SK-N-SH treated with all-trans-retinoic acid at 6 μM for 48 hours (cell line): ENCODE measurements at regions not wholly inside any gene's neighbourhood (a gene's known extent, or its start where the extent isn't known, plus 50 kb on each side); places are given as distances from the start of the nearest gene placed in this dataset.

Experiments
- ATAC-seq: fragments of 200-7000 bp; cut with Tn5 transposase; 3 replicates; pipeline ENCODE4 v1.9.1; 2020; ENCODE audit warnings: mild to moderate bottlenecking, moderate library complexity
- ARNTL ChIP-seq: fragments of 450-650 bp; formaldehyde crosslinking; IDR thresholded peaks from 2 replicates; pipeline ENCODE4 v1.5.0; 2020; ENCODE audit warnings: low read depth, mild to moderate bottlenecking, moderate library complexity, borderline replicate concordance
- BACH2 ChIP-seq: fragments of 250-450 bp; sonication (Bioruptor Pico); IDR thresholded peaks from 2 replicates; pipeline ENCODE4 v1.9.0; 2021; ENCODE audit warnings: mild to moderate bottlenecking, borderline replicate concordance
- CREB5 ChIP-seq: fragments of 250-450 bp; sonication (Bioruptor Pico); IDR thresholded peaks from 2 replicates; pipeline ENCODE4 v1.5.1; 2020; ENCODE audit warnings: low read depth, mild to moderate bottlenecking, moderate library complexity
- CSDC2 ChIP-seq: fragments of 250-450 bp; sonication (Bioruptor Pico); IDR thresholded peaks from 2 replicates; pipeline ENCODE4 v1.5.0; 2020; ENCODE audit warnings: mild to moderate bottlenecking, moderate library complexity
- ESRRG ChIP-seq: fragments of 250-450 bp; sonication (Bioruptor Pico); IDR thresholded peaks from 2 replicates; pipeline ENCODE4 v1.6.1; 2021; ENCODE audit warnings: mild to moderate bottlenecking
- GLIS3 ChIP-seq: fragments of 250-450 bp; sonication (Bioruptor Pico); IDR thresholded peaks from 2 replicates; pipeline ENCODE4 v1.5.0; 2020; ENCODE audit warnings: mild to moderate bottlenecking, moderate library complexity
- OSR1 ChIP-seq: fragments of 250-450 bp; sonication (Bioruptor Pico); IDR thresholded peaks from 2 replicates; pipeline ENCODE4 v1.8.0; 2022; ENCODE audit warnings: moderate library complexity, mild to moderate bottlenecking, inconsistent platforms
- PATZ1 ChIP-seq: fragments of 250-450 bp; sonication (Bioruptor Pico); IDR thresholded peaks from 2 replicates; pipeline ENCODE4 v1.8.0; 2020; ENCODE audit warnings: mild to moderate bottlenecking, moderate library complexity, borderline replicate concordance
- POU6F1 ChIP-seq: fragments of 250-450 bp; sonication (Bioruptor Pico); IDR thresholded peaks from 2 replicates; pipeline ENCODE4 v1.8.0; 2021; ENCODE audit warnings: low read depth, mild to moderate bottlenecking, moderate library complexity, borderline replicate concordance
- PPARA ChIP-seq: fragments of 250-450 bp; sonication (Bioruptor Pico); IDR thresholded peaks from 2 replicates; pipeline ENCODE4 v1.5.0; 2020; ENCODE audit warnings: mild to moderate bottlenecking, borderline replicate concordance
- RARB ChIP-seq: fragments of 250-450 bp; sonication (Bioruptor Pico); IDR thresholded peaks from 2 replicates; pipeline ENCODE4 v1.8.0; 2021; ENCODE audit warnings: mild to moderate bottlenecking, moderate library complexity
- SNAI2 ChIP-seq: fragments of 250-450 bp; sonication (Bioruptor Pico); IDR thresholded peaks from 2 replicates; pipeline ENCODE4 v1.5.0; 2020; ENCODE audit warnings: mild to moderate bottlenecking, moderate library complexity
- TCF4 ChIP-seq: fragments of 250-450 bp; sonication (Bioruptor Pico); IDR thresholded peaks from 2 replicates; pipeline ENCODE4 v1.8.0; 2021; ENCODE audit warnings: mild to moderate bottlenecking, moderate library complexity, borderline replicate concordance
- TOX ChIP-seq: fragments of 250-450 bp; sonication (Bioruptor Pico); IDR thresholded peaks from 2 replicates; pipeline ENCODE4 v1.8.0; 2021; ENCODE audit warnings: mild to moderate bottlenecking, moderate library complexity, borderline replicate concordance
- ZC3H10 ChIP-seq: fragments of 250-450 bp; sonication (Bioruptor Pico); IDR thresholded peaks from 2 replicates; pipeline ENCODE4 v1.5.1; 2021; ENCODE audit warnings: mild to moderate bottlenecking, moderate library complexity
- ZFP3 ChIP-seq: fragments of 250-450 bp; sonication (Bioruptor Pico); IDR thresholded peaks from 2 replicates; pipeline ENCODE4 v1.5.0; 2020; ENCODE audit warnings: mild to moderate bottlenecking, moderate library complexity
- ZFP30 ChIP-seq: fragments of 450-650 bp; formaldehyde crosslinking; IDR thresholded peaks from 2 replicates; pipeline ENCODE4 v1.5.0; 2022; ENCODE audit warnings: mild to moderate bottlenecking, moderate library complexity
- ZNF565 ChIP-seq: fragments of 450-650 bp; formaldehyde crosslinking; conservative IDR thresholded peaks from 2 replicates; pipeline ENCODE4 v1.5.0; 2020; ENCODE audit warnings: low read depth, mild to moderate bottlenecking, moderate library complexity
- ZNF8 ChIP-seq: fragments of 450-650 bp; formaldehyde crosslinking; IDR thresholded peaks from 2 replicates; pipeline ENCODE4 v1.5.0; 2020; ENCODE audit warnings: mild to moderate bottlenecking, moderate library complexity
- TF ChIP-seq, protein P1 (sequence below): fragments of 250-450 bp; sonication (Bioruptor Pico); IDR thresholded peaks from 2 replicates; pipeline ENCODE4 v1.5.0; 2020; ENCODE audit warnings: mild to moderate bottlenecking, moderate library complexity

DNA sequence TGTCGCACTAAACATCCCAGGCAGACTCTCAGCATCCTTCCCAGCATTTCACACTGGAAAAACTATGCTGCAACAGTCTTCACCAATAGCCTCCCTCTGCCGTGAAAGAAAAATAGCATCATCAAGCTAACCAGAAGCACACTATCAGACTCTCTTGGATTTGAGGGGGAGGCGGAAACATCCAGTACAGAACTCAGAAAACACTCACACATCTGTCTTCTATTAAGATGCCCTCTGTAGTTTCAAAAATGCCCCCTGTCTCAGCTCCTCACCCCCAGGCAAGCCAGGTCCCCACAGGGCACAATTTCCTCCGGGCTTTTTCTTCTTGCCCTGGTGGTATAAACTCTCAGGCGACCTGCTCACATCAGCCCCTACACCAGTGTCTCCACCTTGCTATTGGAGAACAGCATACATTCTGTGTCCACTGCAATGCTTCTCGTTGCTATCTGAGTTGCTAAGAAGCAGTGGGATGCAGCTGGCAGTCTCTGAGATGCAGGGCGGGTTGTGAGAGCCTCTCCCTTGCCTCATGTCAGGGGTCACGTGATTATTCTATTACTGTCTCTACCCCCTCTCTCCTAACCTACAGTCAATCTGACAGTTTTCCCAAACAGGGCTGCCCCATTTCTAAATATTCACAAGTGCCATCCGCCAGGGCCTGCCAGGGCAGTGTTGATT is 189.9 kb downstream of the INO80D start:
- peak; percentile 77 for ATAC-seq
- TF ChIP-seq TCF4 (CRISPR knock-in tag) = peak; percentile 33; the same call in 1 of the 2 replicates
- TF ChIP-seq TOX = no peak

- no peak for TF ChIP-seq ESRRG (CRISPR knock-in tag)
- TF ChIP-seq SNAI2 = no peak
- no peak for TF ChIP-seq ZFP30 (CRISPR knock-in tag)
- TF ChIP-seq BACH2 = no peak
- no peak for TF ChIP-seq OSR1 (CRISPR knock-in tag)
- no peak for TF ChIP-seq RARB (CRISPR knock-in tag)
- TF ChIP-seq GLIS3 = no peak
- TF ChIP-seq PPARA (CRISPR knock-in tag) = no peak
- no peak for TF ChIP-seq PATZ1 (CRISPR knock-in tag)
- no peak for TF ChIP-seq ARNTL (CRISPR knock-in tag)
- TF ChIP-seq, protein P1, sequence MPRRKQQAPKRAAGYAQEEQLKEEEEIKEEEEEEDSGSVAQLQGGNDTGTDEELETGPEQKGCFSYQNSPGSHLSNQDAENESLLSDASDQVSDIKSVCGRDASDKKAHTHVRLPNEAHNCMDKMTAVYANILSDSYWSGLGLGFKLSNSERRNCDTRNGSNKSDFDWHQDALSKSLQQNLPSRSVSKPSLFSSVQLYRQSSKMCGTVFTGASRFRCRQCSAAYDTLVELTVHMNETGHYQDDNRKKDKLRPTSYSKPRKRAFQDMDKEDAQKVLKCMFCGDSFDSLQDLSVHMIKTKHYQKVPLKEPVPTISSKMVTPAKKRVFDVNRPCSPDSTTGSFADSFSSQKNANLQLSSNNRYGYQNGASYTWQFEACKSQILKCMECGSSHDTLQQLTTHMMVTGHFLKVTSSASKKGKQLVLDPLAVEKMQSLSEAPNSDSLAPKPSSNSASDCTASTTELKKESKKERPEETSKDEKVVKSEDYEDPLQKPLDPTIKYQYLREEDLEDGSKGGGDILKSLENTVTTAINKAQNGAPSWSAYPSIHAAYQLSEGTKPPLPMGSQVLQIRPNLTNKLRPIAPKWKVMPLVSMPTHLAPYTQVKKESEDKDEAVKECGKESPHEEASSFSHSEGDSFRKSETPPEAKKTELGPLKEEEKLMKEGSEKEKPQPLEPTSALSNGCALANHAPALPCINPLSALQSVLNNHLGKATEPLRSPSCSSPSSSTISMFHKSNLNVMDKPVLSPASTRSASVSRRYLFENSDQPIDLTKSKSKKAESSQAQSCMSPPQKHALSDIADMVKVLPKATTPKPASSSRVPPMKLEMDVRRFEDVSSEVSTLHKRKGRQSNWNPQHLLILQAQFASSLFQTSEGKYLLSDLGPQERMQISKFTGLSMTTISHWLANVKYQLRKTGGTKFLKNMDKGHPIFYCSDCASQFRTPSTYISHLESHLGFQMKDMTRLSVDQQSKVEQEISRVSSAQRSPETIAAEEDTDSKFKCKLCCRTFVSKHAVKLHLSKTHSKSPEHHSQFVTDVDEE (CRISPR knock-in tag) = no peak
- ATAC-seq = no peak
Measured at GRCh38 chr2:205892665-205893259, 193.2 kb downstream of the INO80D start.

- no peak for ATAC-seq
- TF ChIP-seq ZFP30 (CRISPR knock-in tag) (no peak), ZFP3 (CRISPR knock-in tag) (no peak), ZC3H10 (CRISPR knock-in tag) (no peak), OSR1 (CRISPR knock-in tag) (no peak), CREB5 (no peak), TCF4 (CRISPR knock-in tag) (no peak), ZNF8 (CRISPR knock-in tag) (no peak), CSDC2 (CRISPR knock-in tag) (no peak), ARNTL (CRISPR knock-in tag) (no peak), ZNF565 (CRISPR knock-in tag) (no peak), POU6F1 (no peak), TOX (no peak), GLIS3 (no peak), PATZ1 (CRISPR knock-in tag) (no peak)
- TF ChIP-seq, protein P1 (CRISPR knock-in tag) = no peak
Measured at GRCh38 chr2:205892251-205892655, 193.7 kb downstream of the INO80D start.
